NB4 (cell line): ENCODE measurements at regions not wholly inside any gene's neighbourhood (a gene's known extent, or its start where the extent isn't known, plus 50 kb on each side); places are given as distances from the start of the nearest gene placed in this dataset.

Experiments
- DNase-seq: peaks from one replicate; pipeline ENCODE4 v3.0.0; 2010; ENCODE audit warnings: low read depth
- H3K4me3 ChIP-seq: one replicate; pipeline ENCODE4 v1.5.1; 2011; ENCODE audit warnings: mild to moderate bottlenecking, low read depth, low read length, moderate library complexity
- CTCF ChIP-seq: IDR thresholded peaks from one replicate; pipeline ENCODE4 v1.5.1; 2012; ENCODE audit warnings: low read depth, low read length
- MYC ChIP-seq: IDR thresholded peaks from 2 replicates; pipeline ENCODE4 v1.6.1; 2011; ENCODE audit warnings: low read depth, low read length
- POLR2A ChIP-seq: IDR thresholded peaks from 2 replicates; pipeline ENCODE4 v1.6.1; 2011; ENCODE audit warnings: mild to moderate bottlenecking; ENCODE audit not compliant: insufficient read length; ENCODE audit errors: extremely low read depth
- TF ChIP-seq, protein P1 (sequence below): IDR thresholded peaks from 2 replicates; pipeline ENCODE4 v1.6.1; 2011; ENCODE audit warnings: low read depth, low read length

DNA sequence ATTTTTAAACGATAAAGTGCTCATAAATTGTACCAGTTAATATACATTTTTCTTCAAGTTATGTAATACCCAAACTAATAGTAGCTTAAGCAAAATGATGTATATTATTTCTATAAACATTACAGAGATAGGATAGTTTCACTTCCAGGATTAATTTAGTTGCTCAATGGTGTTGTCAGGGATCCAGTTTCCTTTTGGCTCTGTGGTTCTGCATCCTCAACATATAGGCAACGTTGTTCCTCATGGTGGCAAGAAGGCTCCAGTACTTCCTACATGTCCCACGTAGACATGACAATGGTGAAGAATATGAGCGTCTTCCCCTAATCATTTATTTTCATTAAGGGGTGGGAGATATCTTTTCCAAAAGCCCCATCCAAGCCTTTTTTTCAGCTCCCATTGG lies 60.7 kb upstream of the DCD start:
- H3K4me3 ChIP-seq, result no peak overlapping the region
- no peak for DNase-seq
- TF ChIP-seq, protein P1, sequence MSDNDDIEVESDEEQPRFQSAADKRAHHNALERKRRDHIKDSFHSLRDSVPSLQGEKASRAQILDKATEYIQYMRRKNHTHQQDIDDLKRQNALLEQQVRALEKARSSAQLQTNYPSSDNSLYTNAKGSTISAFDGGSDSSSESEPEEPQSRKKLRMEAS, result no peak
- TF ChIP-seq CTCF (no peak), MYC (no peak), POLR2A (no peak)

DNA sequence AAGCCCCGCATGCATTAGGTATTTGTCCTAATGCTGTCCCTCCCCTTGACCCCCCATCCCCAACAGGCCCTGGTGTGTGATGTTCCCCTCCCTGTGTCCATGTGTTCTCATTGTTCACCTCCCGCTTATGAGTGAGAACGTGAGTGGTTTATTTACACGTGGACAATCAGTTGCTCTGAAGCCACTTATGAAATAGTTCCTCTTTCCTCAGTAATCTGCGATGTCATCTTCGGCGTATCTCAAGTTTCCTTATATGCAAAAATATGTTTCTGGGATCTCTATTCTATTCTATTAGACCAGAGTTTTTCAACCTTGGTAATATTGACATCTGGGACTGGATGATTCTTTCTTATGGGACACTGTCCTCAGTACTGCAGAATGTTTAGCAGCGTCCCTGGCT lies 56.0 kb upstream of the DCD start:
- H3K4me3 ChIP-seq, result no peak overlapping the region
- DNase-seq, result peak; percentile 46
- TF ChIP-seq MYC (0 out of 2 replicates have a peak, but pooled peaks have one; percentile 24), CTCF (no peak), POLR2A (no peak)
- TF ChIP-seq, protein P1, result peak; percentile 64

DNA sequence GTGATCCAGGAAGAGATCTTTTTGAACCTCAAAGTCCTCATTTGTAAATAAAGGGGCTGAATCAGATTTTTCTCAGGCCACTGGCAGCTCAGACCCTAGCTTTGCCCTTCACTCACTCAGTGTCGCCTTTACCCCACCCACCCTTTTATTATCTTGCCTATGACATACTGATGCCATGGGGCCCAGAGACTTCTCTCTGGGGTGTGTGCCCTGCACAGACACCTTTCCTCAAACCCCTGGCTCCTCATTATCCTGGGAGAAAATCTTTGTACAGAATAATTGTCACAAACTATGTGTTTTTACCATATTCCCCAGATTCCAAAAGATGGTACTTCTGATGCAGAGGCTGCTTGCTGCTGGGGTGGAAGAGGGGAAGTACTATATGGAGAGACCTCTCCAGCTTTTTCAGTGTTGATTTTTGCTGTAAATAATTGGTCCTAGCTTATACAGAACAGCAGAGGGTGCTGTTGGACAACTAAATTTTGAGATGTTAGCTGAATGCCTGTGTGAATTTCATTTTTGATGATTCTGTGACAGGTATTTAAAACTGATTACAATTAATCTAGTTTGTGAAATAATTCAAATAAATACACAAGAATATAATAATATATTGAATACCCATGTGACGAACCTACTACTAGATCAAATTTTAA lies 53.9 kb upstream of the DCD start:
- TF ChIP-seq CTCF, result peak; percentile 57
- no peak for TF ChIP-seq POLR2A
- peak; percentile 73 for DNase-seq
- H3K4me3 ChIP-seq, result no peak overlapping the region

GRCh38 chr12:54700849-54701248 lies 52.7 kb upstream of the DCD start:
- TF ChIP-seq POLR2A, result no peak
- no peak for TF ChIP-seq CTCF
- no peak for DNase-seq
- H3K4me3 ChIP-seq, result no peak overlapping the region

- no peak for TF ChIP-seq POLR2A
- TF ChIP-seq, protein P1, result no peak
- TF ChIP-seq MYC, result no peak
- TF ChIP-seq CTCF, result no peak
Measured at GRCh38 chr12:54700301-54700700, 52.1 kb upstream of the DCD start.

More at GRCh38 chr12:54700301-54700700, 52.1 kb upstream of the DCD start:
- no peak for DNase-seq
- H3K4me3 ChIP-seq, result no peak overlapping the region
